HG03097 (cell line): ENCODE measurements at regions not wholly inside any gene's neighbourhood (a gene's known extent, or its start where the extent isn't known, plus 50 kb on each side); places are given as distances from the start of the nearest gene placed in this dataset.
A peak's percentile ranks its signal among the peaks of the same experiment; 100 is the strongest.
"Not testable (repeated sequence)": the region's sequence is repeated elsewhere in the genome, so short reads cannot be mapped to it uniquely, and the experiment has no call there.

ENCODE experiments used
- ATAC-seq: cut with Tn5 transposase; IDR thresholded peaks from one replicate; pipeline ENCODE4 v1.9.1; 2021; ENCODE audit not compliant: unreplicated experiment, low FRiP score

GRCh38 chr6:113686049-113686448, 171.1 kb upstream of the MARCKS start:
- no peak for ATAC-seq

GRCh38 chr6:113689620-113690019, 167.5 kb upstream of the MARCKS start:
- not testable (repeated sequence) for ATAC-seq

- ATAC-seq, result peak; percentile 74
Measured at GRCh38 chr6:113690281-113691259, 166.6 kb upstream of the MARCKS start.

GRCh38 chr6:113691260-113691656, 165.9 kb upstream of the MARCKS start:
- no peak for ATAC-seq

GRCh38 chr6:113693851-113694250, 163.3 kb upstream of the MARCKS start:
- no peak for ATAC-seq

- ATAC-seq, result no peak
Measured at GRCh38 chr6:113694278-113695077, 162.7 kb upstream of the MARCKS start.

GRCh38 chr6:113695516-113695915, 161.6 kb upstream of the MARCKS start:
- ATAC-seq, result no peak

GRCh38 chr6:113696960-113697359, 160.2 kb upstream of the MARCKS start:
- ATAC-seq, result no peak

- ATAC-seq, result no peak
Measured at GRCh38 chr6:113697632-113698410, 159.3 kb upstream of the MARCKS start.

GRCh38 chr6:113699239-113699638, 157.9 kb upstream of the MARCKS start:
- ATAC-seq, result no peak

GRCh38 chr6:113701552-113702254, 155.4 kb upstream of the MARCKS start:
- no peak for ATAC-seq

- no peak for ATAC-seq
Measured at GRCh38 chr6:113707194-113707593, 150.0 kb upstream of the MARCKS start.

GRCh38 chr6:113709936-113710509, 147.1 kb upstream of the MARCKS start:
- ATAC-seq, result no peak

- ATAC-seq, result no peak
Measured at GRCh38 chr6:113713665-113714064, 143.5 kb upstream of the MARCKS start.

- ATAC-seq, result no peak
Measured at GRCh38 chr6:113718588-113718987, 138.6 kb upstream of the MARCKS start.

GRCh38 chr6:113719064-113719463, 138.1 kb upstream of the MARCKS start:
- ATAC-seq, result no peak

GRCh38 chr6:113719545-113719944, 137.6 kb upstream of the MARCKS start:
- ATAC-seq, result no peak

- ATAC-seq, result no peak
Measured at GRCh38 chr6:113723182-113723581, 134.0 kb upstream of the MARCKS start.

- not testable (repeated sequence) for ATAC-seq
Measured at GRCh38 chr6:113724927-113725326, 132.2 kb upstream of the MARCKS start.

- no peak for ATAC-seq
Measured at GRCh38 chr6:113731541-113731940, 125.6 kb upstream of the MARCKS start.
